ENCODE measurements at regions not wholly inside any gene's neighbourhood (a gene's known extent, or its start where the extent isn't known, plus 50 kb on each side); places are given as distances from the start of the nearest gene placed in this dataset.

DNA sequence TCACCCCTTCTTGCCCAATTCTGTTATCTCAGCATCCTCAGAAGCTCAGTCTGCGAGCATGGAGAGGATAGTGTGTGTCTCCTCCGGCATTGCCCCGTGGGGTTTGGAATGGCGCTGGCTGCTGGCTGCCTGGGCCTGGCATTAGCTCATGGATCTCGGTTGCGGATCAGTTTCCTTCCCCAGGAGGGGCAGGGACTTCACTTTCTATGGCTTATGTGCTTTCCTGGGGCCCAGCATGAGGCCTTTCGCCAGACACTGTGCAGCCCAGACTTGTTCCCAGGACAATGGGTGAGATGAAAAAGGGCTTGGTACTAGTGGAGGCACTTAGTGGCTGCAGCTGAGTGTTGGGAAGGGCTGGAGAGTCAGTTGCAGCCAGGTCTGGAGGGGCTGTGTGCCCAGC, 143.3 kb downstream of the GLI2 start:
- no peak for DNase-seq (ENCODE audit: extremely low read depth, low read depth)

DNA sequence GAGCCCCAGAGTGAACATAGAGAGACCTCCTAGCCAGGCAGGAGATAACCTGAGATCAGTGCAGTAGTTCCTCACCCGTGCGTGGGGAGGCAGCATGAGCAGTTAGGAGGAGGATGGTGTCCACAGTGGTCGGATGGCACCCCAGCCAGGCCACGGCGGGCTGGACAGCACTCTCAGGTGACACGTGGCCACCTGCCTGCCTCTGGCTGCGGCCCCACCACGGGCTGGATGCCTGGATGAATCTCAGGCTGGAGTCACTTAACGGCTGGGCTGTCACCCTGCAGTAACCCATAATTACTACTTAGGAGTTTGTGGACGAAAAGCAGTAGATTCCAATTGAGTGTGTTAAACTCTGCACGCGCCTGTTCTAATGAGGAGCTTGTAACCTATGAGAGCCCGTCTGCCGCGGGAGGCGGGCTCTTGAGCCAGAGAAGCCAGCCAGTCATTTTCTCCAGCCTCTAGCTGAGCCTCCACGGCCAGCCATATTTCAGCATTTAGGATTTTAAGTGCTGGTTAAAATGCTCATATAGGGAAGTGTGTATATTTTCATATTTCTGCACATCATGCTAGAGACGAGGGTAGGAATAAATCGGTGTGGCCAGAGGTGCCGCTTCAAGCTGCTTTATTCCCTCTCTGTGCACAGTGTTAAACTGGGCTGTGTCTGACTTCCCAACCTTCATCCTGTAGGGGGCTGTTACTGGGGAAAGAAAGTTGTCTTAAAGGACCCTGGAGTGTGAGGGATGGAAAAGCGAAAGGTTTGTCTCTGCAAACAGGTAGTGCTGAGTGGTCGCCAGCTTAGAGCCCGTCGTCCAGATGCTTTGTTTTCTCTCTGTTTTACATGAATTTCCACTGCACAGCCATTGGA, 144.0 kb downstream of the GLI2 start:
- no peak for DNase-seq (ENCODE audit: extremely low read depth, low read depth)

DNA sequence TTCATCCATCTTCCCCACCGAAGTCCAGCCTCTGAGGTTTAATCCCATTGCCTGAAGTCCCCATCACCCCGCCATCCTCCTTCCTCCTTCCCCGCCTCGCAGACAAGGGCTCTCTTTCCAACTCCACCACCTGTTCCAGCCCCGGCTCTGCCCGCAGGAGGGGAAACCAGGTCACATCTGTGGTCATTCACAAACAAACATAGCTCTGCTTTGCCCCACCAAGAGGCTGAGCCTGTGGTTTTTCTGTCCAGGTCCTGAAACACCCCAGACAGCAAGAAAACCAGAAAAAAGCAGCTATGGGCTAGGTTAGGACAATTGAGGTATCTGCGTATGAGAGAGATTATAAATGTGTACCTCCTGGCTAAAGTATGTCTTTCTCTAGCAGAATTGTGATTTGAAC, 144.7 kb downstream of the GLI2 start:
- no peak for DNase-seq (ENCODE audit: extremely low read depth, low read depth)

DNA sequence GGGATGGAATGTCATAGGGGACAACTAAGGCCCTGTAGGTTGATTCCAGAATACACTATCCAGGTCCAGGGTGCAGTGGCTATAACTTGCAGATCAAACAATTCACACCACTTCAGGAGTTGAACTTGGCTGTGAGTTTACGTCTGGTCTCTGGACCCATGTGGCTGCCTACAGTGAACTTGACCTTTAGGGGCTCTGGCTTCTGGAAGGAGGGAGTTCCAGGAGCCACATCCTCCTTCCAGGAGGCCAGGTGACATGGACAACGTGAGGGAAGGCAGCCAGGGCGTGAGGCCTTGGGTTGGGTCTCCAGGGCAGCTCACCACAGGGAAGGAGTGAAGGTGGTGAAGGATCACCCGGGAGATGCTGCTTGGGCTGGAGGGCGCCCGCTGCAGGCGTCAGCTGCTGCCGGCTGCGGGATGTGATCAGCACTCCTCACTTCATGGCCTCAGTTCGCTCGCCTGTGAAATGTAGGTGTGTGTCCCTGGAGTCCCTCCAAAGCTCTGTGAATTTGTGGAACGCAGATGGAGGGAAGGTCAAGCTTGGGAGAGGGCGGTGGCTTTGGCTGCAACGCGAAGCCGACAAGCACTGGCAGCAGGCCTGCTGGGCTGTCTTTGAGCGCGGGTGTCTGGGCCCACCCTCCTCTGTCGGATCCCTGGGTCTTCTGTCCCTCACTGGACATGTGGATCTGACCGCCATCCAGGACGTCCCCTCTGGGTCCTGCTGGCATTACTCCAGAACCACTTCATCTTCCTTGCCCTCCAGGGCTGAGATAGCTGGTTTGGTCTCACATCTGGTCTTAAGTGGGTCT, 146.5 kb downstream of the GLI2 start:
- DNase-seq (ENCODE audit: extremely low read depth, low read depth) = no peak

DNA sequence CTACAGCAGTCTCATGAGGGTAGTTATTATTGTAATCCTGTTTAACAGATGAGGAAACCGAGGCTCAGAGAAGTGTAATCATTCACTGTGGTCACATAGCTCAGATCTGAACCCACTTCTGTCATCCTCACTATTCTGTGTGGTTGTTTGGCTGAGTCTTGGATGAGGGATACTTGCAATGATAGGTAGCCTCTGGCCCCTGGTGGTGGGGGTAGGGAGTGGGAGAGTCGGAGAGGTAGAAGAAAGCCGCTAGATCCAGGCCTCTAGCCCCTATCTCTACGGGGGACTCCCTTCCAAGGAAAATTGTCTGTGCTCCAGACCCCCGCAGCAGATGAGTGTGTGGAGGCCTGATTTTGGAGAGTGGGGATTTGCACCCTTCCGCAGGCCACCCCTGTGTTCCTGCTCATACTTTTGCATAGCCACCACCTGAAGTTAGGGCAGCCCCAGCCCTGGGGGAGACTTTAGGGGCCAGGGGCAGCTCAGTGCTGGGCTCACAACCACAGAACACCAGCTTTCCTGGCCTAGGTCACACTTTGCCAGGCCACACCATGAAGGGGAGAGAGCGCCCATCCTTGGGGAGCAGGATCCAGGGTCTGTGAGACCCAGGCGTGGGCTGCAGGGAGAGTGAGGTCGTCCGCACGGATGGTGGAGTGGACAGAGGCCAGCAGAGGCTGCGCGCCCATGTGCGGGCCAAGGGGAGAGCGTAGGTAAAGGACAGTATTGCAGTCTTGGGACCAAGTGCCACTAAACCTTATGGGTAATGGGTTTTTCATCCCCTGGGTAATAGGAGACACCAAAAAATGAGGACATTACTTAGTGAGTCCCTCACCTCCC, 148.2 kb downstream of the GLI2 start:
- no peak for DNase-seq (ENCODE audit: extremely low read depth, low read depth)

DNA sequence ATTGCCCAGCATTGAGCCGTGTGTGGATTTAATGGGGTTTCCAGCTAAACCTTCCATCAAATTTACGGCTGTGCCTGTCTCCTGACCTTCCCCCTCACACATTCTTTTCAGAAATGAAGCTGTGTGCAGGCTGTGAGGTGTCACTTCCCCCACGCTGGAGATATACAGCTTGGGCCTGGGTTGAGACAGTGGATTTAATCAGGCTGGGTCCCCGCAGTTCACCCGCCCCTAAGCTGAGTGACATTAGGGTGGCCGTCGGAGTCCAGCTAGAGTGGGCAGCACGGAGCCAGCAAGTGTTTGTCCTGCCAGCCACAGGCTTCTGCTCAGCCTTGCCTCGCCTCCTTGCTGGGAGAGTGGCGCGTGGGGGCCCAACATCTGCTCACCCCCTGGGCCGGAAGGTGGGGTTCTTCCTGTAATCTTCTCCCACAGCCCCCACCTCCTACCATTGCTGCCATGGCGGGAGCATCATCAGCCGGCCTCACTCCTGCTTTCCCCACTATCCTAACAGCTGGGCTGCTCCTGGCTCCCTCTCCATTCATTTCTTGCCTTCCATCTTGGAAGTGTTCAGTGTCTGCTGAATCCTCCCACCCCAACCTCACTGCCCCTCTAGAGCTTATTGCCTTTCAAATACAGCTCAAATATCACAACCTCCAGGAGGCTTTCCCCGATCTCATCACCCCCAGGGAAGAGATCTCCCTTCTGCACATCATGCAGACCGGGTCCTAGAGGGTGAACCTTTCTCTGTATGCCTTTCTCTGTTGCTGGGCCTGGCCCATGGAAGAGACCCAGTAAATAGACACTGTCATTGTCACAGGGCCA, 149.0 kb downstream of the GLI2 start:
- no peak for DNase-seq (ENCODE audit: extremely low read depth, low read depth)

DNA sequence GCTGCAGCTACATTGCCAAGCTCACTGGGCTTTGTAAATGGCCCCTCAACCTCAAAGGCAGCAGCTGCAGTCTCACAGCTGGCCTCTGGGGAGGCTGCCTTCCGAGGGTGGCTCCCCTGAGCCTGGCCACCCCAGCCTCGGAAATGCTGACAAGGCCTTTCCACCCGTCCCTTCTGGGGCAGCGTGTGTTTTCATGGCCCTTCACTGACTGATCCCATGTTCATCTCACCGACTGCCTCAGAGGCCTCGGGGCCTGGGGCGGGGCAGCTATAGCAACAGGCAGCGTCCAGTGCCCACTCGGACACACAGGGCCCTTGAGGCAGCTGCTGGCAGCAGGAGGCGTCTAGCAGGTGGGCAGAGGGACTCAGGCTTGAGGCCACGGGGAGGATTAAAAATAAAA, 149.7 kb downstream of the GLI2 start:
- no peak for DNase-seq (ENCODE audit: extremely low read depth, low read depth)

DNA sequence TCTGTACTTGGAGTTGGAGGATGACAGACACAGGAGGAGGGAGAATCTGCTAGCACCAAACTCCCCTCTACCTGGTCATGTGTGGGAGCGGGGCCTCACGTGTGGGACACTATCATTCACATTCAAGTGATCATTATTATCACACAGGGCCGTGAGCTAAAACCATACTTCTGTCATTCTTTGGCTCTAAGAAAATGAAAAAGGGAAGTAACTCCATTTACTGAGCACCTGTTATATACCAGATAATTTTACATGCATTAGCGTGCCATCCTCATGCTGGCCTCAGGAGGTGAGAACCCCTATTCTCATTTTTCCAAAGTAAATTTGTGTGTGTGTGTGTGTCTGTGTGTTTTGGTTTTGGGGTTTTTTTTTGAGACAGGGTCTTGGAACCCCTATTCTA, 150.1 kb downstream of the GLI2 start:
- no peak for DNase-seq (ENCODE audit: extremely low read depth, low read depth)

DNA sequence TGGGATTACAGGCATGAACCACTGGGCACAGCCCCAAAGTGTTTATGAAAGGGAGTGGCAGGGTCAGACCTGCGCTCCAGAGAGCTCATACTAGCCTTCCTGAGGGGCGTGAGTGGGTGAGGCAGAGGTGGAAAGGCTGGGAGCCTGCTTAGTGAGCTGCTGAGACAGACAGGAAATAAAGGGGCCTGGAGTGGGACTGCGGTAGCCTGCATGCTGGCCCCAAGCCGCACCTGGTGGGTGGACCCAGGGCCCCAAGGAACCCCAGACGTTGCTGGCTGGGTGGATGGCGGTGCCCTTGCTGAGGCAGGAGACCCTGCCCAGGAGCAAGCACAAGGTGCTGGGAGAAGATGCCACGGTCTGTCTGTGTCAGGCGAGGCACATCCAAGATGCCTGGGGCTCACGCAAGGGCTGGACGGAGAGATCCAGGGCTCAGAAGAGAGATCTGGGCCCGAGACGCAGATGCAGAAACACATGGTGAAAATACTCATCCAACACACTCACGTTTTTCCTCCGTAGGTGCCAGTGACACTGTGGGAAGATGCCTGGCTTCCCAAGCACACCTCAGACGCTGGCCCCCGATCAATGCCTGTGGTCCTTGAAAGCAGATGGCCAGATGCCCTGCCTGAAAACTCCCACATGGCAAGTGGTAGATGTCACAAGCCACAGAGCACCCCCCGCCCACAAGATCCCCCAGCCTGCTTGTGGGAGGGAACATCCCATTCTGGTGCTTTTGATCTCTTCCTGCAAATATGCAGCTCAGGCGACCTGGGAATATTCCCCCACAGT, 151.1 kb downstream of the GLI2 start:
- DNase-seq (ENCODE audit: extremely low read depth, low read depth) = no peak

DNA sequence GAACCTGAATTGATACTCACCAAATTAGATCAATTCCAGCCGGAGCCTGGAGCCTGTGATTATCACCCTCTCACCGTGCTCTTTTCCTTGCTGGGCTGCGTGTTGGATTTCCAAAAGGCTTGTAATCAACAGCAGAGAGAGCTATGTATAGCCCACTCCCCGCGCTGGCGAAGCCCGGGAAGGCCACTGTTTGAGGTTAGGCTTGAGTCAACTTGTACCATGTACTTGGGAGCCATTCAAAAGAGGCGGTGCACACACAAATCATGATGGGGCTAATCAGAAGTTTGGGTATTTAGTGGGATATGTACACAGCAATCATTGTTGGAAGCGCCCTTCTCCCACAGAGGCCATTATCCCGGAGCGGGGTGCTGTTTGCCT, 151.6 kb downstream of the GLI2 start:
- DNase-seq (ENCODE audit: extremely low read depth, low read depth) = no peak

DNA sequence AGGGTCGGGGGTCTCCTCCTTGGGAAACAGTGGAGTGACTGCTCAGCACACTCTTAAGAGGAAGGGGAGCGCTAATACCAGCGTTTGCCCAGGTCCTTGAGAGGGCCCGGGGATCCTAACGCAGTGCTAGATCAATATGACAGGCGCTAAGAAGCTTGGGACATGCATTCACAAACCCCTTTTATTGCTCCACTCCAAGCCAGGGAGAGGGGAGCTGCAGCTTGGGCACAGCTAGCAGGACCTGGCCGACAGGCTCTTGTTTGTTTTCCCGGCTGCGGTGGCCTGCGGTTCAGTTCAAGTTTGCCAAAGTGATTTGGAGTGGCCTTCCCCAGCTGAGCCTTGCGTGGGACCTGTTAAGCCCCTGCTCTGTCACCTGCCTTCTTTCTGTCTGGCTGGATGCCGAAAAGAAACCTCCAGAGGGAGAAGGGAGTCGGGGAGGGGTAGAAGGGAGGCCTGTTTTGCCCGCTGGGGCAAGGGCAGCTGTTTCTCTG, 152.1 kb downstream of the GLI2 start:
- DNase-seq (ENCODE audit: extremely low read depth, low read depth) = no peak

DNA sequence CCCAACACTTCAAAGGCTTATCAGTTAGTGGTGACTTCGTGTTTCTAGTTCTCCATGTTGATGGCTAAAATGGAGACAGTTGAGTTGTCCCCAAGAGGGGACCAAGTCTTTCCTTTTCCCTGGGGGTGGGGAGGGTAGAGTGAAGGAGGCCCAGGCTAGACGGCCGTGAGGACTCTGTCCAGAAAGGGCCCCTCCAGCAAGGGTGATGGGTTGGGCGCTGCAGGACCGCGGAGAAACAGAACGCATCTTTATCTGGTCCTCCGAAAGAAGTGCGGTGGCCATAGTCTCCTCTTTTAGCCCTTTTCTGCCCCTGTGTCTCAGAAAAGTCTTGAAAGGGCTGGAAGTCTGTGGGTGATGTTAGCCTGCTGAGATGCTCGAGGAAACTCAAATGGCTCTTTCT, 153.2 kb downstream of the GLI2 start:
- no peak for DNase-seq (ENCODE audit: extremely low read depth, low read depth)

DNA sequence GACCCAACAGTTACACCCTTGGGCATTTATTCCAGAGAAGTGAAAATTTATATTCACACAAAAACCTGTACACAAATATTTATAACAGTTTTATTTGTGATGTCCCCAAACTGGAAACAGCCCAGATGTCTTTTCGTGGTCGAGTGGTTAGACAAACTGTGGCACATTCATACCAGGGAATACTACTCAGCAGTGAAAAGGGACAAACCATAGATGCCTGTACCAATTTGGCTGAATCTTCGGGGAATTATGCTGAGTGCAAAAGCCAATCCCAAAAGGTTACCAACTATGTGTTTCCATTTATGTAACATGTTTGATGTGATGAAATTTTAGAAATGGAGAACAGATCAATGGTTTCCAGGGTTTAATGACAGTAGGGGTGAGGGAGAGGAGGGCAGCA, 154.3 kb downstream of the GLI2 start:
- DNase-seq (ENCODE audit: extremely low read depth, low read depth) = no peak

DNA sequence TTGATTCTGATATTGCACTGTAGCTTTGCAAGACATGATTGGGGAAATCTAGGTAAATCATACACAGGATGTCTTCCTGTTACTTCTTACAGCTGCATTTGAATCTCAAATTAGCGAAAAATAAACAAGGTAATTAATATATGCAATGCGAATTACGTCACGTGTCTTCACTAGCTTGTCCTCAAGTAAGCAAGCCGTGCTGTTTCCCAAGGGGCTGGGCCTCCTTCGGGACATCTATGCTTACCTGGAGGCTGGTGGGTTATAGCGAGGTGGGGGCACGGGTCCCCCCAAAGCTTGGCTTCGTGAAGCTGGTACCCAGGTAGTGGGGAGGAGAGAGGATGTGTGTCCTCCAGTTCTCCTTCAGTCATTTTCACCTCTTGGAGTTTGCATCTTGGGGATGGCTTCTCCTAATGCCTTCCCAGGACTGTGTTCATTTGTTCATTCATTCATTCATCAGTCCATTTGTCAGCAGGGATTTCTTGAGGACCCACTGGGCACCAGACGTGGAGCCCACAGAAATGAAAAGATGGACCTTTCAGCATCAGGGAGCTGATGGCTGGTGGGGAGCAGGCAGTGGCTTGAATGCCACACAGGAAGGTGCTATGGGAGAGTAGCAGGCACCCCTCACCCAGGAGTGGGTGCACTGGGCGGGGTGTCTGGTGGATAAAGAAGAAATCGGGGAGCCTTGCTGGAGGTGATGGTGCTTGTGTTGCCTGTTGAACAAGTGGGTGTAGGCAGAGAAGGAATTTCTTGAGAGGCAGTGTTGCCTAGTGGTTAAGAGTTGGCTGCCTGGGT, 155.1 kb downstream of the GLI2 start:
- no peak for DNase-seq (ENCODE audit: extremely low read depth, low read depth)

DNA sequence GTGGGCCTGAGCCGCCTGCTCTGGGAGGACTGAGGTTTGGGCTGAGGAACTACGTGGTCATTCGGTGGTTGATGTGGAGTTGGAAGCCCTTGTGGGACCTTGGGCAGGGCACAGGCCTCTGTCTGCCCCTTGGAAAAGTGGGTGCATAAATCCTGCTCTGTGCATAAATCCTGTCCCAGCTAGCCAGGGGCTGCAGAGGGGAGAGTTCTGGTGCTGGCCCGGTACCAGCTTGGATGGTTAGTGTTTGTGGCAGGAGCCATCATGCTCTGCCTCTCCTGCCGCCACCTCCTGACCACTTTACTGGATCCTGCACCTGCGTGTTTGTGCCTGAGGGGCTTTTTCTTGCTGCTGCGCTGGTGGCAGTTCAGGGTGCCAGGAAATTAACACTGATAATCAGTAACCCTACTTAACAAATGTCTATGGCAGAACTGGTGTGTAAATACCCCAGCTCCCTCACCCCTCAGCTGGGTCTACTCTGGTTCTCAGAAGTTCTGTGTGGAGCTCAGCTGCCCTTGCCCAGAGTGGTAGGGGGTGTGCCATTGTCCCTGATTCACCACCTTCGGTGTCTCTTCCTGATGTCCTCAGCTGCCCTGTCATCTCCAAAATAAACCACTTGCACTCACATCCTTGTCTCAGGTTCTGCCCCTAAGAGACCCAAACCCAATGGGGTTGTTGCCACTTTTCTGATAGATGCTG, 156.8 kb downstream of the GLI2 start:
- no peak for DNase-seq (ENCODE audit: extremely low read depth, low read depth)

DNA sequence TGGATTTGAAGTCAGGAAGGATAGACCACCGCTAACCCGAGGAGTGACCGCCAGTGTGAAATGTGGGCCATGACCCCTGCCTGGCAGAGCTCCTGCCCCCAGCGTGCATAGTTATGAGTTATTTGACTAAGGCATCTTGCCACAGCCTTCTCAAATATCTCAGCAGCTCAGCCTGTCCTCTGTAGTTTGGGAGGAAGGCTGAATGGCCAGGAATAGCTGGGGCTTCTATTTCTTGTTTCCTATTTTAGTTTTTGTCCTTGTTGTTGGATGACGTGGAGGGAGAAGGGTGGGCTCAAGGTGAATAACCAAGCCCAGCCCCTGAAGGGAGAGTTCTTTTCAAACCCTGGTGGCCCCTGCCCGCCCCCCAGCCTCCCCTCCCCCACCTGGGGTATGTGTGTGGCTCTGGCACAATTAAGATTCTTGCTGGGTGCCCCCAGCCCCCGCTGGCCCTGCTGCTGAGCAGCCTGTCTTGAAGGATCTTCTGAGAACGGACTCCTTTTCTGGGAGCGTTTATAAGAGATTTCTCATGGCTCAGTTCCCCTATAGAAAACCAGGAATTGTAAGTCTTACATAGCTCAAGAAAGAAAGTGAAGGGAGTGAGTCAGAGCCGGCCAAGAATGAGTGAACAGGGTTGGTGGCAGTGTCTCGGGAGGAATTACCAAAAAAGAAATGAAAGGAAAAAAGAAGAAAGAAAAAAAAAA, 157.4 kb downstream of the GLI2 start:
- no peak for DNase-seq (ENCODE audit: extremely low read depth, low read depth)

DNA sequence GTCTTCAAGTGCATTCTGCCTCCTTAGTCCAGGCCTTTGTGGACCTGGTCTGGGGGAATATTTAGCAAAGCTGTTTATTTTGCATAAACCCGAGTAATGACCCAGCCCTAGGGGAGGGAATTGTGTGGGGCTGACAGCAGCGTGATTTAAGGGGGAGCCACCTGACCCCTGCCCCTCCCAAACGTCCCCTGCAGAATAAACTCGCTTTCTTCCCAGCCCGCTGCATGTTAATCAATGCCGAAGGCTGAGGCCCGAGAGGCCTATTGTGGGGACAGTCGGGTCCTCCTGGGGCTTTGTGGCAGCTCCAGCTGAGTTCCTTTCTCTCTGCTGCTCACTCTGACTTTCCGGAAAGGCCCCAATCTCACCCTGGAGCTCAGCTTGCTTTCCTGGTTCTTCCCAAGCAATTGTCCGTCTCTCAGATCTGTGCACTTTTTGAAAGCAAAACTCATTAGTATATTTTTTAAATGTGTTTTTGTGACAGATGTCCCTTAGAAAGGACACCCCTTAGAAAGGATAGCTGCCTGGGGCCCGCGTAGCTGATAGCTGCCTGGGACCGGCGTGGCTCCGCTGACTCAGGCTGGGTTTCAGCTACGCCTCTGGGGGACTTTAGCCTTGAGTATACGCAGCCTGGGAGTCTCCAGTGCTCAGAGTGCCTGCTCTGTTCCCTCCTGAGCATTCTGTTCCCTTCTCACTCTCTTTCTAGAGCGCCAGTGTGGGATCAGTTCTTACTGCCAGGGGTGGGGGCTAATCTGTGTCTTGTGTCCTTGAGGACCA, 158.3 kb downstream of the GLI2 start:
- DNase-seq (ENCODE audit: extremely low read depth, low read depth) = no peak
